Aorta (tissue), 5 donors: ENCODE measurements at regions not wholly inside any gene's neighbourhood (a gene's known extent, or its start where the extent isn't known, plus 50 kb on each side); places are given as distances from the start of the nearest gene placed in this dataset.

ENCODE experiments used
- ATAC-seq: fragments of 200-7000 bp; cut with Tn5 transposase; one replicate; pipeline ENCODE4 v1.9.1; 2022; ENCODE audit warnings: moderate library complexity; ENCODE audit not compliant: low FRiP score
- DNase-seq, 2 donors: peaks; one replicate each; pipeline ENCODE4 v3.0.0-alpha.2; 2020
- H3K27ac ChIP-seq, 2 donors: one replicate each; pipeline ENCODE4 v1.5.1; 2013; ENCODE audit warnings: low read length in 2 of 2, mild to moderate bottlenecking in 2 of 2, moderate library complexity in 2 of 2, control low read depth in 1 of 2, inconsistent platforms in 1 of 2, low read depth in 1 of 2
- H3K27me3 ChIP-seq, 2 donors: one replicate each; pipeline ENCODE4 v1.6.1; 2013; ENCODE audit warnings: control low read depth in 1 of 2, low read length in 1 of 2, mild to moderate bottlenecking in 1 of 2, moderate library complexity in 1 of 2; ENCODE audit not compliant: insufficient read depth in 2 of 2, control insufficient read depth in 1 of 2
- H3K36me3 ChIP-seq, 2 donors: one replicate each; pipeline ENCODE4 v1.6.1; 2013; ENCODE audit warnings: control low read depth in 1 of 2, low read length in 1 of 2, mild to moderate bottlenecking in 1 of 2; ENCODE audit not compliant: insufficient read depth in 2 of 2, control insufficient read depth in 1 of 2
- H3K4me1 ChIP-seq, 2 donors: one replicate each; pipeline ENCODE4 v1.6.1; 2013; ENCODE audit warnings: low read length in 2 of 2, control low read depth in 1 of 2, mild to moderate bottlenecking in 1 of 2, moderate library complexity in 1 of 2; ENCODE audit not compliant: insufficient read depth in 2 of 2, control insufficient read depth in 1 of 2
- H3K4me3 ChIP-seq, 2 donors: one replicate each; pipeline ENCODE4 v1.5.1; 2013; ENCODE audit warnings: low read length in 2 of 2, control low read depth in 1 of 2, mild to moderate bottlenecking in 1 of 2
- H3K9me3 ChIP-seq: one replicate; pipeline ENCODE4 v1.6.1; 2013; ENCODE audit warnings: mild to moderate bottlenecking, low read length; ENCODE audit not compliant: control insufficient read depth
- WGBS, 2 donors: extraction: QIAGEN DNeasy Blood & Tissue Kit; methylation state at CpG; one replicate each; pipeline ENCODE4 v1.1.7; 2013; 5-methylcytosine and 5-hydroxymethylcytosine counted together
- intact Hi-C, 2 donors: fragments of 100-400 bp; cut with DNase I; formaldehyde crosslinking; loops; one replicate each; pipeline versions ENCODE4 v1.14.2 to v1.15.0; 2022
- donor health status: healthy with polysubstance abuse.
- donor health status: Bipolar disorder and iron deficiency.
- donor health status: DM: no; HTN: no; CAD: no.
- donor health status: DM: no; HTN: no; CAD: no.
- donor health status: DM: yes; HTN: yes; CAD: no.

- H3K4me3 ChIP-seq: no peak overlapping the region
- intact Hi-C loops: no loop called here
- no peak overlapping the region for H3K27ac ChIP-seq
- DNase-seq (no peak), ATAC-seq (no peak)
- no peaks in the 10 kb centered on the region for H3K27me3 ChIP-seq
- H3K36me3 ChIP-seq: no peaks in the 10 kb centered on the region
- H3K9me3 ChIP-seq: no peaks in the 10 kb centered on the region
- H3K4me1 ChIP-seq: no peaks in the 10 kb centered on the region
These were observed 1731.7 kb downstream of the ARAP2 start for GRCh38 chr4:34512616-34513015.

GRCh38 chr4:34516524-34516923, 1727.8 kb downstream of the ARAP2 start:
- Histone ChIP-seq H3K36me3 (no peaks in the 10 kb centered on the region), H3K9me3 (no peaks in the 10 kb centered on the region), H3K27ac (no peak overlapping the region), H3K4me3 (no peak overlapping the region), H3K4me1 (no peaks in the 10 kb centered on the region), H3K27me3 (no peaks in the 10 kb centered on the region)
- ATAC-seq (no peak), DNase-seq (no peak)
- 88 to 95% methylated on average over 3 of the region's 3 CpGs for WGBS, 2 donors
- intact Hi-C loops: no loop called here

- Histone ChIP-seq H3K27ac (no peak overlapping the region), H3K4me3 (no peak overlapping the region), H3K9me3 (no peaks in the 10 kb centered on the region), H3K36me3 (no peaks in the 10 kb centered on the region), H3K4me1 (no peaks in the 10 kb centered on the region), H3K27me3 (no peaks in the 10 kb centered on the region)
- ATAC-seq (no peak), DNase-seq (no peak)
- WGBS, 2 donors: 12 to 22% methylated on average over 4 of the region's 4 CpGs
- intact Hi-C loops: no loop called here
These were observed 1709.4 kb downstream of the ARAP2 start for GRCh38 chr4:34534916-34535315.

- Histone ChIP-seq H3K27ac (no peak overlapping the region), H3K4me1 (no peaks in the 10 kb centered on the region), H3K4me3 (no peak overlapping the region), H3K27me3 (no peaks in the 10 kb centered on the region), H3K9me3 (no peaks in the 10 kb centered on the region), H3K36me3 (no peaks in the 10 kb centered on the region)
- 62 to 68% methylated on average over 2 of the region's 2 CpGs for WGBS, 2 donors
- intact Hi-C loops: no loop called here
- no peak for DNase-seq
- ATAC-seq: no peak
These were observed 1678.2 kb downstream of the ARAP2 start for GRCh38 chr4:34566091-34566490.

GRCh38 chr4:34572026-34572425, 1672.3 kb downstream of the ARAP2 start:
- H3K4me3 ChIP-seq: no peak overlapping the region
- intact Hi-C loops: no loop called here
- H3K27me3 ChIP-seq: no peaks in the 10 kb centered on the region
- no peaks in the 10 kb centered on the region for H3K36me3 ChIP-seq
- ATAC-seq (no peak), DNase-seq (no peak)
- H3K9me3 ChIP-seq: no peaks in the 10 kb centered on the region
- no peaks in the 10 kb centered on the region for H3K4me1 ChIP-seq
- no peak overlapping the region for H3K27ac ChIP-seq
- 69 to 74% methylated on average over 3 of the region's 3 CpGs for WGBS, 2 donors

GRCh38 chr4:34615315-34615714, 1629.0 kb downstream of the ARAP2 start:
- H3K27ac ChIP-seq: no peak overlapping the region
- H3K36me3 ChIP-seq: no peaks in the 10 kb centered on the region
- ATAC-seq: no peak
- no peak for DNase-seq
- intact Hi-C loops: no loop called here
- WGBS, 2 donors: 58 to 70% methylated on average over 3 of the region's 3 CpGs
- no peaks in the 10 kb centered on the region for H3K4me1 ChIP-seq
- no peak overlapping the region for H3K4me3 ChIP-seq
- no peaks in the 10 kb centered on the region for H3K9me3 ChIP-seq
- H3K27me3 ChIP-seq: no peaks in the 10 kb centered on the region

GRCh38 chr4:34619531-34620162, 1624.7 kb downstream of the ARAP2 start:
- no peak overlapping the region for H3K27ac ChIP-seq
- no peak overlapping the region for H3K4me3 ChIP-seq
- H3K4me1 ChIP-seq: no peaks in the 10 kb centered on the region
- H3K27me3 ChIP-seq: no peaks in the 10 kb centered on the region
- ATAC-seq: no peak
- no peaks in the 10 kb centered on the region for H3K36me3 ChIP-seq
- intact Hi-C loops: no loop called here
- WGBS, 2 donors: 78 to 81% methylated on average over 6 of the region's 6 CpGs
- DNase-seq: no peak
- no peaks in the 10 kb centered on the region for H3K9me3 ChIP-seq

- DNase-seq: no peak
- WGBS, 2 donors: 28 to 37% methylated on average over 2 of the region's 2 CpGs
- H3K27me3 ChIP-seq: no peaks in the 10 kb centered on the region
- no peaks in the 10 kb centered on the region for H3K4me1 ChIP-seq
- intact Hi-C loops: no loop called here
- H3K4me3 ChIP-seq: no peak overlapping the region
- ATAC-seq: no peak
- H3K9me3 ChIP-seq: no peaks in the 10 kb centered on the region
- no peak overlapping the region for H3K27ac ChIP-seq
- no peaks in the 10 kb centered on the region for H3K36me3 ChIP-seq
These were observed 1615.8 kb downstream of the ARAP2 start for GRCh38 chr4:34628471-34628870.

GRCh38 chr4:34629451-34629850, 1614.9 kb downstream of the ARAP2 start:
- Histone ChIP-seq H3K27ac (no peak overlapping the region), H3K36me3 (no peaks in the 10 kb centered on the region), H3K9me3 (no peaks in the 10 kb centered on the region), H3K4me1 (no peaks in the 10 kb centered on the region), H3K27me3 (no peaks in the 10 kb centered on the region), H3K4me3 (no peak overlapping the region)
- 32 to 37% methylated on average over 2 of the region's 2 CpGs for WGBS, 2 donors
- DNase-seq (no peak), ATAC-seq (no peak)
- intact Hi-C loops: no loop called here
